HG03558 (cell line): ENCODE measurements at regions not wholly inside any gene's neighbourhood (a gene's known extent, or its start where the extent isn't known, plus 50 kb on each side); places are given as distances from the start of the nearest gene placed in this dataset.
"Not testable (repeated sequence)": the region's sequence is repeated elsewhere in the genome, so short reads cannot be mapped to it uniquely, and the experiment has no call there.

Experiments used
- ATAC-seq: cut with Tn5 transposase; IDR thresholded peaks from one replicate; pipeline ENCODE4 v1.9.1; 2021; ENCODE audit warnings: moderate number of reproducible peaks; ENCODE audit not compliant: unreplicated experiment; ENCODE audit errors: extremely low read depth

DNA sequence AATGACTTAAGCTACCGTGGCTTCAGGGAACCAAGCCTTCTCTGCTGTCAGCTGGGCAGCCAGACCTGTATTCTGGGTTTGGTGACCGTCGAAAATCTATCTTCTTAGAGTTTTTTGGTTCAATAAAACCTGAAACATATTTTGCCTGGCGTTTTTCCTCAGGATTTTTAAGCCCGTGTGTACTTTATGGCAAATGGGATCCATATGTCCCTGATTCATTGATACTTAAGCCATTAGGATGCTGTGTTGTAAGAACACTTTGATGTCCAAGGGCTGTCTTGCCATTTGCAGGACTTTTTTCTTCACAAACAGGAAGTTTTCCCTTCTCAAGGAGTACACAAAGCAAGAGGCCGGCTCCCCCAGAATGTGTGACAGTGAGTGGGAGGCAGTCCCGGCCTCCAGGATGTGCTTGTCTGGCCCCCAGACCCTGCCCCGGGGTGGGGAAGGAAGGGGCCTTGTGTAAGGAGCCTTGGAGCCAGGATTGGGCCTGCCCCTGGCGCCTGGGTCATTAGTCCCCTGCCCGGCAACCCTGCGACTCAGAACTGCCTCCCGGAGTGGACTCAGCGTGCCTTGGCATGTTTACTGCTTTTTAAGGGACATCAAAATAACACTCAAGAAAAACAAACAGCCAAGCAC is 83.4 kb upstream of the SMIM23 start:
- ATAC-seq, result no peak

DNA sequence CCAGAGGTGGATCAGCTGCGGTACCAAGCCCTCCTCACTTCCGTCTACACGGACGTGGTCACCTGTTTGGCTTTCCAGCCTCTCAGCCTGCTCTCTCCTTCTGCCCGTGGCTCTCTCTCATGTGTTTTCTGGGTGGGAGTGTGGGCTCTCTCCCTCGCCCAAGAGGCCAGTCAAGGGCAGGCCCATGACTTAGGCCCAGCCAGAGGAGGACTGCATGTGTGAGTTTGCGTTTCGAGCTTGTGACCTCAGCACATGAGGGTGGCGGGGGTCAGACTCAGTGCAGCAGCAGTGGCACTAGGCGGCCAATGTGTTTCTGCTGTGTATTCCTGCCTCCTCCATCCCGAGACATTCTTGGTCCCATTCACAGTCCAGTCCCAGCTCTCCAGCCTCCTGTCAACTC is 82.5 kb upstream of the SMIM23 start:
- no peak for ATAC-seq

GRCh38 chr5:171705036-171705435 is 80.6 kb upstream of the SMIM23 start:
- no peak for ATAC-seq

DNA sequence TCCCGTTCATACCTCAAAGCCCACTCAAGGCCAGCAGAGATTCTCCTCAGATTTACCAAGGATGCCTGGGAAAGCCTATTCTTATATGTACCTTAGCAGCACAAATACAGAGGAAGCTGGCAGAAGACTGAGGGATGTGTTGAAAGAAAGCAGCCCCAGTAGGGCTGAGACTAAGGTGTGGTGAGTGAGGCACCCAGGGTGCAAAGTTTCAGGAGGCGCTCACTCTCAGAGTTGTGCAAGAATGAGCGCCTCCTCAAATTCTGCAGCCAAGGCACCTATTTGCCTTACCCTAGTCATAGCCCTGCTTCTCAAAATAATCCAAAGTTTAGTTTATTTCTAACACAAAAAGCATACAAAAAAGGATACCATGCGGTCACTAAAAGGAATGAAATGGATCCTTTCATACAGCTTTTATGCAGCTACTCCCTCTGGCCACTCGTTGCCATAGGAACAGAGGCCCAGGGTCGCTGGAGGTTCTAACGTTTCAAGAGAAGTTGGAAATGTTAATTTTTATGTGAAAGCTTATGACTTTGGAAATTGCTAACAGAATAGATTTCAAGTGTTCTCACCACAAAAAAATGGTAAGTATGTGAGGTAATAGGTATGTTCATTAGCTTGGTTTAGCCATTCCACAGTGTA is 79.7 kb upstream of the SMIM23 start:
- no peak for ATAC-seq

GRCh38 chr5:171706736-171707441 is 78.7 kb upstream of the SMIM23 start:
- no peak for ATAC-seq

- no peak for ATAC-seq
Observed at GRCh38 chr5:171707442-171707792, 78.2 kb upstream of the SMIM23 start.

DNA sequence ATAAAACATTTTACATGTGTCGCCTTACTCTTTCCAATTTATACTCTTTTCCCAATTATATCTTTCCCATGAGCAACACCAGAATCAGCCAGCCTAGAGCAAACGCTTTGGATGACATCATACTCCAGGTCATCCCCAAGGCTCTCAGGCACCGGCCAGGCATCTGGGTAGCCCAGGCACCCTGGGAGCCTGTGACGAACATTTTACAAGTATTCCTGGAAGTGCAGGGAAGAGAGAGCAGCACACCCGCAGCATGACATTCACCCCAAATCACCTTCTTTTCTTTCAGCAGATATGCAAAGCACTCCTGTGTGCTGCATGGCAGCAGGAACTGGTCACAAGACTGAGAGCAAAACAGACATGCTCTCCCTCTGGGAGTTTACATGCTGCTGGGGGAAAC is 75.7 kb upstream of the SMIM23 start:
- no peak for ATAC-seq

GRCh38 chr5:171710451-171711024 is 75.1 kb upstream of the SMIM23 start:
- no peak for ATAC-seq

- no peak for ATAC-seq
Observed at GRCh38 chr5:171711571-171711970, 74.0 kb upstream of the SMIM23 start.

DNA sequence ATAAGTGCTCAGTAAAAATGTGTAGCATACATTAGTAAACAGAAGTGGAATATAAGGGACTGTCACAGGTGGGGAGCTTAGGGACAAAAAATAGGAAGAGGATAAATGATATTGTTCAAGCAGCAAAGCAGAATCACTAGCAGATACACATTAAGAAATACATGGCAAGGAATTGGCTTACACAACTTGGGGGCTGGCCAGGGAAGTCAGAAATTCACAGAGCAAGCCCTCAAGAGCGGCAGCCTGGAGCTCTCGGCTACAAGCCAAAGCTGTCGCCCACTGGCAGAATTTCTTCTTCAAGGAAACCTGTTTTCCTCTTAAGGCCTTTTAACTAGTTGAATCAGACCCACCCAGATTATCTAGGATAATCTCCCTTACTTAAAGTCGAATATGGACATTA is 73.0 kb upstream of the SMIM23 start:
- no peak for ATAC-seq

DNA sequence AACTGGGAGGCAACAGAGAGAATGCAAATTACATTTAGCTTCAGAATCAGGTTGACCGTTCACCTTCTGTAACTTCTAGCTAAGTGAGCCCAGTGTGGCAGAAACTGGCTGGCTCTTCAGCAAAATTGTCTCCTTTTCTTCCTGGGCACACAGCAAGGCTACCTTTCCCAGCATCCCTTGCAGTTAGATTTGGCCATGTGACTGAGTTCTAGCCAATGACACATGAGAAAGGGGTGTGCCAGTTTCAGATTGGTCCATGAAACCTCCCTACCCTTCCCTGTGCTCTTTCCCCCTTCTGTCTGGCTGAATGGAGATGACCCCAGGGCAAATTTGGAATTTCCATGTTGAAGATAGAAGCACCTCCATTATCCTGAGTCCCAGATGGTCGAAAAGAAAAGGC is 72.5 kb upstream of the SMIM23 start:
- no peak for ATAC-seq

DNA sequence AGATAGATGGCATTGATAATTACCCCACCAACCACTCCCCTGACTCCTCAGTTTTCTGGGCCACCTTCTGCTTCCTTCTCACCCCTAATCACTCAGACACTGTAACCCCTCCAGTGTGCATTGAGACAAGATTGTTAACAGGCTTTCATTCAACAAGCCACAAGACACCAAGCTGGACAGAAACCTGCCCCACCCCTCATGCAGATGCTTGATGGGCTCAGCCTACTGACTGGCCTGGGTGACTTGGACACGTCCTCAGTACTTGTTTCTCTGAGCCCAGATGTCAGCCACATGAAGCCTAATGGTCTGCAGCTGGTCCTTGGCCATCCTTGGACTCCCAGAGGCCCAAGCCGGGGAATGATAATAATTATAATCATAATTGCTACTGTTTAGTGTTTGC is 71.4 kb upstream of the SMIM23 start:
- no peak for ATAC-seq

GRCh38 chr5:171714851-171715250 is 70.8 kb upstream of the SMIM23 start:
- no peak for ATAC-seq

GRCh38 chr5:171715551-171715950 is 70.1 kb upstream of the SMIM23 start:
- ATAC-seq, result no peak

DNA sequence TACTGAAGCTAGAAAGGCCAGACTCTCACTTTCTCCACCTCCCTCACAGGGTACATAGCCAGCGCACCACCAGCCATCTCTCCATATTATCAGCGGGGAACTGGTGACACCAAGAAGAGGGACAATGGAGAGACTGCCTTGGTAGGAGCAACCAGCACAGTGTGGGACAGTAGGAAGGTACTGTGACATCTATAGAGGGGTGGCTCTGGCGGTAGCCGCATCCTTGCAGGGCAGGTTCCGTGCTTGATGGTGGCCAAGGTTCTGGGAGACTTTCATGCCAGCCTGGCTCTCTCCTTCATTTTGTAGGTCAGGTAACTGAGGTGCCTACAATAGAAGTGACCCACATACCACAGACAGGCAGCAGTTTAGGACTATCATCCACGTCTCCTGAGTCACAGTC is 65.5 kb upstream of the SMIM23 start:
- ATAC-seq, result no peak

- ATAC-seq, result no peak
Observed at GRCh38 chr5:171721464-171721863, 64.2 kb upstream of the SMIM23 start.

- ATAC-seq, result no peak
Observed at GRCh38 chr5:171724468-171725204, 61.0 kb upstream of the SMIM23 start.

GRCh38 chr5:171725205-171725601 is 60.4 kb upstream of the SMIM23 start:
- ATAC-seq, result no peak

- not testable (repeated sequence) for ATAC-seq
Observed at GRCh38 chr5:171726819-171727218, 58.8 kb upstream of the SMIM23 start.

DNA sequence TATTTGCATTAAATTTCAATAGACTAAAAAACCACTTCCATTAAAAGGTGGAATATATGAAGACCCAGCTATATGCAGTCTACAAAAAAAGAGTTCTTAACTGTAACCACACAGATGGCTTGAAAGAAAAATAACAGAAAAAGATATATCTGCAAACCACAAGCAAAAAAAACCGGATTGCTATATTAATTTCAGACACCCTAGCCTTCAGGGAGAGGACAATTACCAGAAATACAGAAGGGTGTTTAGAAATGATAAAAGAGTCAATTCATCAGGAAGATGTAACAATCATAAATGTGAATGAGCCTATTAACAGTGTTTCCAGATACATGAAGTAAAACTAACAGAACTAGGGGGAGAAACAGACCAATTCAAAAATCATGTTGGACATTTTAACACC is 56.9 kb upstream of the SMIM23 start:
- no peak for ATAC-seq
